ENCODE measurements at regions not wholly inside any gene's neighbourhood (a gene's known extent, or its start where the extent isn't known, plus 50 kb on each side); places are given as distances from the start of the nearest gene placed in this dataset.

- TF ChIP-seq MGA (IDR thresholded peaks at IDR 0.05) (no peak), RBM25 (IDR thresholded peaks at IDR 0.05; ENCODE audit: low read depth, low read length, severe bottlenecking) (no peak), NUFIP1 (IDR thresholded peaks at IDR 0.05; ENCODE audit: partially characterized antibody) (no peak)
Measured at GRCh38 chr2:13021470-13021957, 304.8 kb downstream of the TRIB2 start (continued).
